ENCODE measurements at regions not wholly inside any gene's neighbourhood (a gene's known extent, or its start where the extent isn't known, plus 50 kb on each side); places are given as distances from the start of the nearest gene placed in this dataset.
"Not testable (repeated sequence)": the region's sequence is repeated elsewhere in the genome, so short reads cannot be mapped to it uniquely, and the experiment has no call there.

- not testable (repeated sequence) for TF ChIP-seq CTCF (conservative IDR thresholded peaks at IDR 0.05); EZH2 (IDR thresholded peaks at IDR 0.05; ENCODE audit: low read depth)
These were observed 219.4 kb downstream of the CYB561 start for GRCh38 chr17:63226720-63227119.
